ENCODE measurements at regions not wholly inside any gene's neighbourhood (a gene's known extent, or its start where the extent isn't known, plus 50 kb on each side); places are given as distances from the start of the nearest gene placed in this dataset.

GRCh38 chr18:57890266-57890665 lies 87.2 kb upstream of the ATP8B1 start:
- intact Hi-C loops (cut with DNase I): no loop called here
- no peak for ATAC-seq
- H3K27me3 ChIP-seq (ENCODE audit: low read depth): no peaks in the 10 kb centered on the region
- no peak overlapping the region for H3K4me3 ChIP-seq
- no peak overlapping the region for H3K27ac ChIP-seq
- no peaks in the 10 kb centered on the region for H3K9me3 ChIP-seq
- no peak for TF ChIP-seq CTCF (IDR thresholded peaks at IDR 0.05)
- no peak for DNase-seq
- no peaks in the 10 kb centered on the region for H3K4me1 ChIP-seq
- H3K36me3 ChIP-seq: no peaks in the 10 kb centered on the region

- DNase-seq: no peak
- no peak for TF ChIP-seq CTCF (IDR thresholded peaks at IDR 0.05)
- Histone ChIP-seq H3K27ac (no peak overlapping the region), H3K36me3 (no peaks in the 10 kb centered on the region), H3K27me3 (ENCODE audit: low read depth) (no peaks in the 10 kb centered on the region), H3K4me1 (no peaks in the 10 kb centered on the region), H3K4me3 (no peak overlapping the region), H3K9me3 (no peaks in the 10 kb centered on the region)
- intact Hi-C loops (cut with DNase I): no loop called here
- ATAC-seq: no peak
These were observed 86.7 kb upstream of the ATP8B1 start for GRCh38 chr18:57889841-57890240.

GRCh38 chr18:57887543-57888383 lies 84.6 kb upstream of the ATP8B1 start:
- ATAC-seq (no peak), DNase-seq (no peak)
- no peaks in the 10 kb centered on the region for H3K9me3 ChIP-seq
- no peak overlapping the region for H3K27ac ChIP-seq
- no peaks in the 10 kb centered on the region for H3K27me3 ChIP-seq (ENCODE audit: low read depth)
- no peaks in the 10 kb centered on the region for H3K4me1 ChIP-seq
- intact Hi-C loops (cut with DNase I): no loop called here
- H3K4me3 ChIP-seq: no peak overlapping the region
- TF ChIP-seq CTCF (IDR thresholded peaks at IDR 0.05): no peak
- H3K36me3 ChIP-seq: no peaks in the 10 kb centered on the region

- Histone ChIP-seq H3K9me3 (no peaks in the 10 kb centered on the region), H3K27ac (no peak overlapping the region), H3K27me3 (ENCODE audit: low read depth) (no peaks in the 10 kb centered on the region), H3K36me3 (no peaks in the 10 kb centered on the region), H3K4me3 (no peak overlapping the region), H3K4me1 (no peaks in the 10 kb centered on the region)
- ATAC-seq: no peak
- no peak for DNase-seq
- TF ChIP-seq CTCF (IDR thresholded peaks at IDR 0.05): no peak
- intact Hi-C loops (cut with DNase I): no loop called here
These were observed 82.8 kb upstream of the ATP8B1 start for GRCh38 chr18:57885931-57886330.

GRCh38 chr18:57882465-57882864 lies 79.3 kb upstream of the ATP8B1 start:
- Histone ChIP-seq H3K4me1 (no peaks in the 10 kb centered on the region), H3K9me3 (no peaks in the 10 kb centered on the region), H3K27ac (no peak overlapping the region), H3K4me3 (no peak overlapping the region), H3K27me3 (ENCODE audit: low read depth) (no peaks in the 10 kb centered on the region), H3K36me3 (no peaks in the 10 kb centered on the region)
- intact Hi-C loops (cut with DNase I): no loop called here
- no peak for TF ChIP-seq CTCF (IDR thresholded peaks at IDR 0.05)
- no peak for ATAC-seq
- DNase-seq: no peak
